ENCODE measurements at regions not wholly inside any gene's neighbourhood (a gene's known extent, or its start where the extent isn't known, plus 50 kb on each side); places are given as distances from the start of the nearest gene placed in this dataset.

- TF ChIP-seq, protein P1, sequence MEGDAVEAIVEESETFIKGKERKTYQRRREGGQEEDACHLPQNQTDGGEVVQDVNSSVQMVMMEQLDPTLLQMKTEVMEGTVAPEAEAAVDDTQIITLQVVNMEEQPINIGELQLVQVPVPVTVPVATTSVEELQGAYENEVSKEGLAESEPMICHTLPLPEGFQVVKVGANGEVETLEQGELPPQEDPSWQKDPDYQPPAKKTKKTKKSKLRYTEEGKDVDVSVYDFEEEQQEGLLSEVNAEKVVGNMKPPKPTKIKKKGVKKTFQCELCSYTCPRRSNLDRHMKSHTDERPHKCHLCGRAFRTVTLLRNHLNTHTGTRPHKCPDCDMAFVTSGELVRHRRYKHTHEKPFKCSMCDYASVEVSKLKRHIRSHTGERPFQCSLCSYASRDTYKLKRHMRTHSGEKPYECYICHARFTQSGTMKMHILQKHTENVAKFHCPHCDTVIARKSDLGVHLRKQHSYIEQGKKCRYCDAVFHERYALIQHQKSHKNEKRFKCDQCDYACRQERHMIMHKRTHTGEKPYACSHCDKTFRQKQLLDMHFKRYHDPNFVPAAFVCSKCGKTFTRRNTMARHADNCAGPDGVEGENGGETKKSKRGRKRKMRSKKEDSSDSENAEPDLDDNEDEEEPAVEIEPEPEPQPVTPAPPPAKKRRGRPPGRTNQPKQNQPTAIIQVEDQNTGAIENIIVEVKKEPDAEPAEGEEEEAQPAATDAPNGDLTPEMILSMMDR (conservative IDR thresholded peaks at IDR 0.05; ENCODE audit: low read depth, low read length), result no peak
- no peak for TF ChIP-seq EZH2 (IDR thresholded peaks at IDR 0.05; ENCODE audit: borderline replicate concordance, low read depth, low read length, poor library complexity, severe bottlenecking)
These were observed 198.2 kb upstream of the PLEKHG7 start for GRCh38 chr12:92504594-92504981.

Measured in A673 (cell line).